H9 (cell line): ENCODE measurements at regions not wholly inside any gene's neighbourhood (a gene's known extent, or its start where the extent isn't known, plus 50 kb on each side); places are given as distances from the start of the nearest gene placed in this dataset.

Source experiments
- DNase-seq: peaks from one replicate; pipeline ENCODE4 v3.0.0-alpha.2; 2017
- H2AFZ ChIP-seq: one replicate; pipeline ENCODE4 v1.6.1; 2013; ENCODE audit warnings: mild to moderate bottlenecking, low read length, control low read depth, moderate library complexity
- H2AK5ac ChIP-seq: 2 replicates; pipeline ENCODE4 v1.6.1; 2013; ENCODE audit warnings: low read length, control low read depth, mixed read lengths; ENCODE audit not compliant: insufficient read length
- H2BK120ac ChIP-seq: one replicate; pipeline ENCODE4 v1.6.1; 2013; ENCODE audit warnings: low read depth, mild to moderate bottlenecking, low read length, control low read depth, inconsistent platforms; ENCODE audit not compliant: poor library complexity, severe bottlenecking
- H2BK12ac ChIP-seq: 2 replicates; pipeline ENCODE4 v1.6.1; 2013; ENCODE audit warnings: low read length, control low read depth, mixed read lengths, low read depth; ENCODE audit not compliant: insufficient read length
- H2BK15ac ChIP-seq: 2 replicates; pipeline ENCODE4 v1.6.1; 2013; ENCODE audit warnings: low read depth, low read length, control low read depth
- H2BK20ac ChIP-seq: one replicate; pipeline ENCODE4 v1.6.1; 2013; ENCODE audit warnings: low read depth, mild to moderate bottlenecking, low read length, control low read depth, inconsistent platforms; ENCODE audit not compliant: poor library complexity, severe bottlenecking
- H2BK5ac ChIP-seq: 2 replicates; pipeline ENCODE4 v1.6.1; 2013; ENCODE audit warnings: low read length, control low read depth, mixed read lengths; ENCODE audit not compliant: insufficient read length
- H3K14ac ChIP-seq: 2 replicates; pipeline ENCODE4 v1.6.1; 2013; ENCODE audit warnings: low read length, control low read depth; ENCODE audit not compliant: insufficient read depth
- H3K18ac ChIP-seq: 2 replicates; pipeline ENCODE4 v1.6.1; 2013; ENCODE audit warnings: low read depth, mild to moderate bottlenecking, mixed read lengths, low read length, control low read depth; ENCODE audit not compliant: insufficient read length
- H3K23ac ChIP-seq: 2 replicates; pipeline ENCODE4 v1.6.1; 2013; ENCODE audit warnings: low read length, control low read depth, mixed read lengths, low read depth; ENCODE audit not compliant: insufficient read length
- H3K23me2 ChIP-seq: 2 replicates; pipeline ENCODE4 v1.6.1; 2013; ENCODE audit warnings: low read depth, mild to moderate bottlenecking, mixed read lengths, low read length, control low read depth; ENCODE audit not compliant: insufficient read length, poor library complexity, severe bottlenecking
- H3K27ac ChIP-seq: 2 replicates; pipeline ENCODE4 v1.5.1; 2013; ENCODE audit warnings: low read length, control low read depth, mixed read lengths, low read depth; ENCODE audit not compliant: insufficient read length
- H3K27me3 ChIP-seq: 2 replicates; pipeline ENCODE4 v1.6.1; 2013; ENCODE audit warnings: low read length, control low read depth, inconsistent platforms; ENCODE audit not compliant: insufficient read depth
- H3K4ac ChIP-seq: 2 replicates; pipeline ENCODE4 v1.6.1; 2013; ENCODE audit warnings: low read depth, mild to moderate bottlenecking, control low read depth, inconsistent platforms, low read length, moderate library complexity
- H3K4me1 ChIP-seq: 2 replicates; pipeline ENCODE4 v1.6.1; 2013; ENCODE audit warnings: low read length, control low read depth, inconsistent platforms; ENCODE audit not compliant: insufficient read depth
- H3K4me2 ChIP-seq: 2 replicates; pipeline ENCODE4 v1.6.1; 2013; ENCODE audit warnings: low read length, control low read depth, mixed read lengths; ENCODE audit not compliant: insufficient read length, insufficient read depth
- H3K56ac ChIP-seq: 2 replicates; pipeline ENCODE4 v1.6.1; 2013; ENCODE audit warnings: low read depth, mild to moderate bottlenecking, mixed read lengths, low read length, control low read depth; ENCODE audit not compliant: insufficient read length
- H3K79me1 ChIP-seq: 2 replicates; pipeline ENCODE4 v1.6.1; 2013; ENCODE audit warnings: low read depth, mild to moderate bottlenecking, moderate library complexity, low read length, control low read depth, inconsistent platforms; ENCODE audit not compliant: insufficient read depth, poor library complexity, severe bottlenecking
- H3K79me2 ChIP-seq: 2 replicates; pipeline ENCODE4 v1.6.1; 2013; ENCODE audit warnings: low read length, control low read depth, inconsistent platforms; ENCODE audit not compliant: insufficient read depth
- H3K9ac ChIP-seq: 2 replicates; pipeline ENCODE4 v1.6.1; 2013; ENCODE audit warnings: low read length, control low read depth, mixed read lengths; ENCODE audit not compliant: insufficient read length; ENCODE audit errors: extremely low read depth
- H3K9me3 ChIP-seq: one replicate; pipeline ENCODE4 v1.6.1; 2013; ENCODE audit warnings: low read depth, low read length, inconsistent platforms; ENCODE audit not compliant: control insufficient read depth
- H3T11ph ChIP-seq: one replicate; pipeline ENCODE4 v1.6.1; 2013; ENCODE audit warnings: mild to moderate bottlenecking, low read length, control low read depth, inconsistent platforms
- H4K20me1 ChIP-seq: one replicate; pipeline ENCODE4 v1.6.1; 2013; ENCODE audit not compliant: control insufficient read depth, insufficient read length, insufficient read depth
- H4K5ac ChIP-seq: 2 replicates; pipeline ENCODE4 v1.6.1; 2013; ENCODE audit warnings: low read depth, mild to moderate bottlenecking, mixed read lengths, low read length, control low read depth; ENCODE audit not compliant: insufficient read length
- H4K8ac ChIP-seq: replicated peaks from 2 replicates; pipeline ENCODE4 v1.6.1; 2013; ENCODE audit warnings: low read length, control low read depth, mixed read lengths, low read depth; ENCODE audit not compliant: insufficient read length
- H4K91ac ChIP-seq: 2 replicates; pipeline ENCODE4 v1.6.1; 2013; ENCODE audit warnings: low read depth, mild to moderate bottlenecking, moderate library complexity, mixed read lengths, low read length, control low read depth; ENCODE audit not compliant: insufficient read length
- H3K27ac Mint-ChIP-seq, 3 experiments: 2 replicates in 2 of 3; 3 replicates in 1 of 3; pipeline ENCODE4 v1.8.0; 2020 to 2021; ENCODE audit warnings: mixed read lengths in 3 of 3, mild to moderate bottlenecking in 1 of 3, moderate library complexity in 1 of 3
- H3K27me3 Mint-ChIP-seq: 2 replicates; pipeline ENCODE4 v1.8.0; 2021; ENCODE audit warnings: low read depth, mild to moderate bottlenecking, moderate library complexity, mixed read lengths
- H3K36me3 Mint-ChIP-seq, 3 experiments: 2 replicates in 2 of 3; 3 replicates in 1 of 3; pipeline ENCODE4 v1.8.0; 2020 to 2021; ENCODE audit warnings: low read depth in 3 of 3, mixed read lengths in 3 of 3; ENCODE audit not compliant: insufficient read depth in 1 of 3
- H3K4me1 Mint-ChIP-seq, 2 experiments: 2 replicates each; pipeline ENCODE4 v1.8.0; 2020; ENCODE audit warnings: mixed read lengths in 2 of 2
- H3K4me3 Mint-ChIP-seq, 2 experiments: 2 replicates in 1 of 2; 3 replicates in 1 of 2; pipeline ENCODE4 v1.8.0; 2020 to 2021; ENCODE audit warnings: mild to moderate bottlenecking in 2 of 2, mixed read lengths in 2 of 2, moderate library complexity in 1 of 2
- H3K9me3 Mint-ChIP-seq, 2 experiments: 2 replicates in 1 of 2; 3 replicates in 1 of 2; pipeline ENCODE4 v1.8.0; 2020; ENCODE audit warnings: mild to moderate bottlenecking in 2 of 2, mixed read lengths in 2 of 2, moderate library complexity in 1 of 2
- WGBS: extraction: QIAGEN DNeasy Blood & Tissue Kit; methylation state at CpG from one replicate; pipeline ENCODE4 v1.1.7; 2013; ENCODE audit warnings: missing lambda C conversion rate, low lambda C conversion rate, mixed read lengths; ENCODE audit not compliant: insufficient read length; ENCODE audit errors: extremely low coverage; 5-methylcytosine and 5-hydroxymethylcytosine counted together
- TF ChIP-seq, protein P1 (sequence below): fragments of 200-600 bp; sonication (generic); conservative IDR thresholded peaks from 3 replicates; pipeline ENCODE4 v1.8.0; 2021; ENCODE audit warnings: antibody characterized with exemption, mild to moderate bottlenecking

DNA sequence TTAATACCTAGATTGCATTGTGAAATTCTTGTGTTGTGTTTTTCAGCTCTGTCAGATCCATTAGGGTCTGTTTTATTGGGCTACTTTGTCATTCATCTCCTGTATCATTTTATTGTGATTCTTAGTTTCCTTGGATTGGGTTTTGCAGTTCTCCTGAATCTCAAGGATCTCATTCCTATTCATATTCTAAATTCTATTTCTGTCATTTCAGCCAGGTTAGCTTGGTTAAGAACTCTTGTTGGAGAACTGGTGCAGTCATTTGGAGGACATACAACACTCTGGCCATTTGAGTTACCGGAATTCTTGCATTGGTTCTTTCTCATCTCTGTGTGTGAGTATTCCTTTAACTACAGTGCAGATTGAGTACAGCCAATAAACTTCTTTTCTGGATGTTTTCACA lies 159.6 kb downstream of the FAM78B start:
- no peak overlapping the region for H4K5ac ChIP-seq
- H3K79me2 ChIP-seq, result no peaks in the 10 kb centered on the region
- Mint-ChIP-seq H3K4me3 (no peak overlapping the region), H3K27me3 (peaks cover 13% of the 10 kb centered on the region), H3K4me1 (no peaks in the 10 kb centered on the region), H3K9me3 (peaks cover 6 to 10% of the 10 kb centered on the region in 2 experiments; a peak in 3 of 5 replicates), H3K27ac (no peak overlapping the region), H3K36me3 (no peaks in the 10 kb centered on the region)
- H3K23ac ChIP-seq, result no peak overlapping the region
- no CpG with 5 or more reads among the region's 1 CpG for WGBS
- TF ChIP-seq, protein P1, sequence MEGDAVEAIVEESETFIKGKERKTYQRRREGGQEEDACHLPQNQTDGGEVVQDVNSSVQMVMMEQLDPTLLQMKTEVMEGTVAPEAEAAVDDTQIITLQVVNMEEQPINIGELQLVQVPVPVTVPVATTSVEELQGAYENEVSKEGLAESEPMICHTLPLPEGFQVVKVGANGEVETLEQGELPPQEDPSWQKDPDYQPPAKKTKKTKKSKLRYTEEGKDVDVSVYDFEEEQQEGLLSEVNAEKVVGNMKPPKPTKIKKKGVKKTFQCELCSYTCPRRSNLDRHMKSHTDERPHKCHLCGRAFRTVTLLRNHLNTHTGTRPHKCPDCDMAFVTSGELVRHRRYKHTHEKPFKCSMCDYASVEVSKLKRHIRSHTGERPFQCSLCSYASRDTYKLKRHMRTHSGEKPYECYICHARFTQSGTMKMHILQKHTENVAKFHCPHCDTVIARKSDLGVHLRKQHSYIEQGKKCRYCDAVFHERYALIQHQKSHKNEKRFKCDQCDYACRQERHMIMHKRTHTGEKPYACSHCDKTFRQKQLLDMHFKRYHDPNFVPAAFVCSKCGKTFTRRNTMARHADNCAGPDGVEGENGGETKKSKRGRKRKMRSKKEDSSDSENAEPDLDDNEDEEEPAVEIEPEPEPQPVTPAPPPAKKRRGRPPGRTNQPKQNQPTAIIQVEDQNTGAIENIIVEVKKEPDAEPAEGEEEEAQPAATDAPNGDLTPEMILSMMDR, result no peak
- no peak for DNase-seq
- H2BK15ac ChIP-seq, result no peak overlapping the region
- no peak overlapping the region for H3K4me2 ChIP-seq
- no peak overlapping the region for H3K4ac ChIP-seq
- no peak overlapping the region for H4K91ac ChIP-seq
- H3K23me2 ChIP-seq, result no peaks in the 10 kb centered on the region
- no peak overlapping the region for H2BK12ac ChIP-seq
- no peaks in the 10 kb centered on the region for H3K4me1 ChIP-seq
- no peaks in the 10 kb centered on the region for H3K27me3 ChIP-seq
- no peak overlapping the region for H3T11ph ChIP-seq
- no peak overlapping the region for H3K27ac ChIP-seq
- no peak overlapping the region for H3K56ac ChIP-seq
- no peaks in the 10 kb centered on the region for H3K9me3 ChIP-seq
- H2AK5ac ChIP-seq, result no peak overlapping the region
- no peak overlapping the region for H2AFZ ChIP-seq
- H3K14ac ChIP-seq, result no peak overlapping the region
- no peak overlapping the region for H2BK20ac ChIP-seq
- H2BK5ac ChIP-seq, result no peak overlapping the region
- H3K79me1 ChIP-seq, result no peaks in the 10 kb centered on the region
- no peak overlapping the region for H4K8ac ChIP-seq
- H3K18ac ChIP-seq, result no peak overlapping the region
- H4K20me1 ChIP-seq, result no peaks in the 10 kb centered on the region
- H3K9ac ChIP-seq, result no peak overlapping the region
- no peak overlapping the region for H2BK120ac ChIP-seq
